Liver (tissue), 8 donors: ENCODE measurements at regions not wholly inside any gene's neighbourhood (a gene's known extent, or its start where the extent isn't known, plus 50 kb on each side); places are given as distances from the start of the nearest gene placed in this dataset.

Experiments
- DNase-seq: peaks from one replicate; pipeline ENCODE4 v3.0.0-alpha.2; 2017; ENCODE audit warnings: low spot score
- H3K27ac ChIP-seq, 2 donors: one replicate each; pipeline ENCODE4 v1.7.0; 2013; ENCODE audit warnings: inconsistent platforms in 2 of 2, low read length in 2 of 2, control low read depth in 1 of 2, low read depth in 1 of 2, mild to moderate bottlenecking in 1 of 2
- H3K27me3 ChIP-seq, 4 donors: one replicate each; pipeline versions ENCODE4 v1.6.1 to v1.7.0; 2013; ENCODE audit warnings: low read length in 3 of 4, inconsistent platforms in 1 of 4, mild to moderate bottlenecking in 1 of 4, moderate library complexity in 1 of 4; ENCODE audit not compliant: control insufficient read depth in 4 of 4, insufficient read depth in 4 of 4
- H3K36me3 ChIP-seq, 4 donors: one replicate each; pipeline versions ENCODE4 v1.6.1 to v1.7.0; 2013; ENCODE audit warnings: low read length in 3 of 4, mild to moderate bottlenecking in 3 of 4, low read depth in 1 of 4, moderate library complexity in 1 of 4; ENCODE audit not compliant: control insufficient read depth in 4 of 4, insufficient read depth in 3 of 4
- H3K4me1 ChIP-seq, 4 donors: one replicate each; pipeline versions ENCODE4 v1.6.1 to v1.7.0; 2013; ENCODE audit warnings: low read length in 3 of 4, mild to moderate bottlenecking in 3 of 4, moderate library complexity in 1 of 4; ENCODE audit not compliant: control insufficient read depth in 4 of 4, insufficient read depth in 4 of 4
- H3K4me3 ChIP-seq, 3 donors: one replicate each; pipeline versions ENCODE4 v1.6.1 to v1.7.0; 2013; ENCODE audit warnings: low read length in 3 of 3, control low read depth in 1 of 3, low read depth in 1 of 3, mild to moderate bottlenecking in 1 of 3
- H3K9ac ChIP-seq, 2 donors: one replicate each; pipeline ENCODE4 v1.7.0; 2013; ENCODE audit warnings: low read length in 2 of 2, mild to moderate bottlenecking in 2 of 2, moderate library complexity in 2 of 2, control low read depth in 1 of 2, low read depth in 1 of 2
- H3K9me3 ChIP-seq, 4 donors: one replicate each; pipeline versions ENCODE4 v1.6.1 to v1.7.0; 2013; ENCODE audit warnings: low read length in 3 of 4; ENCODE audit not compliant: control insufficient read depth in 4 of 4
- ATF3 ChIP-seq: IDR thresholded peaks from 2 replicates; pipeline ENCODE4 v1.6.1; 2016; ENCODE audit warnings: antibody characterized with exemption
- CTCF ChIP-seq: fragments of 150-350 bp; IDR thresholded peaks from 2 replicates; pipeline ENCODE4 v1.5.1; 2017; ENCODE audit warnings: improper control_type of control experiment, low read depth, low read length; ENCODE audit not compliant: missing input control
- EGR1 ChIP-seq, 2 donors: IDR thresholded peaks; 2 replicates each; pipeline ENCODE4 v1.6.1; 2016 to 2018; ENCODE audit warnings: antibody characterized with exemption in 2 of 2, low read depth in 2 of 2
- FOXA1 ChIP-seq: IDR thresholded peaks from 2 replicates; pipeline ENCODE4 v1.6.1; 2016; ENCODE audit warnings: antibody characterized with exemption
- FOXA2 ChIP-seq: IDR thresholded peaks from 2 replicates; pipeline ENCODE4 v1.6.1; 2016; ENCODE audit warnings: antibody characterized with exemption
- GABPA ChIP-seq, 2 donors: IDR thresholded peaks in 1 of 2; conservative IDR thresholded peaks in 1 of 2; 2 replicates each; pipeline ENCODE4 v1.6.1; 2016; ENCODE audit warnings: antibody characterized with exemption in 2 of 2, mild to moderate bottlenecking in 1 of 2, moderate library complexity in 1 of 2
- HNF4A ChIP-seq, 2 donors: conservative IDR thresholded peaks; 2 replicates each; pipeline ENCODE4 v1.6.1; 2016; ENCODE audit warnings: antibody characterized with exemption in 2 of 2, mild to moderate bottlenecking in 2 of 2
- HNF4G ChIP-seq: IDR thresholded peaks from 2 replicates; pipeline ENCODE4 v1.6.1; 2016; ENCODE audit warnings: antibody characterized with exemption
- JUND ChIP-seq, 2 donors: IDR thresholded peaks; 2 replicates each; pipeline ENCODE4 v1.6.1; 2016; ENCODE audit warnings: antibody characterized with exemption in 2 of 2
- MAX ChIP-seq: IDR thresholded peaks from 2 replicates; pipeline ENCODE4 v1.6.1; 2016; ENCODE audit warnings: antibody characterized with exemption
- NR2F2 ChIP-seq: IDR thresholded peaks from 2 replicates; pipeline ENCODE4 v1.6.1; 2016; ENCODE audit warnings: antibody characterized with exemption
- RAD21 ChIP-seq, 2 donors: IDR thresholded peaks; 2 replicates each; pipeline ENCODE4 v1.6.1; 2016; ENCODE audit warnings: antibody characterized with exemption in 2 of 2, mild to moderate bottlenecking in 2 of 2
- REST ChIP-seq: IDR thresholded peaks from 2 replicates; pipeline ENCODE4 v1.6.1; 2016; ENCODE audit warnings: antibody characterized with exemption, mild to moderate bottlenecking
- SP1 ChIP-seq: IDR thresholded peaks from 2 replicates; pipeline ENCODE4 v1.6.1; 2018; ENCODE audit warnings: antibody characterized with exemption, mild to moderate bottlenecking
- TAF1 ChIP-seq: conservative IDR thresholded peaks from 2 replicates; pipeline ENCODE4 v1.6.1; 2016; ENCODE audit warnings: antibody characterized with exemption, mild to moderate bottlenecking
- YY1 ChIP-seq: IDR thresholded peaks from 2 replicates; pipeline ENCODE4 v1.6.1; 2016; ENCODE audit warnings: antibody characterized with exemption, mild to moderate bottlenecking
- ZBTB33 ChIP-seq: IDR thresholded peaks from 2 replicates; pipeline ENCODE4 v1.6.1; 2016; ENCODE audit warnings: antibody characterized with exemption
- WGBS: extraction: QIAGEN DNeasy Blood & Tissue Kit; methylation state at CpG from one replicate; pipeline ENCODE4 v1.1.7; 2013; 5-methylcytosine and 5-hydroxymethylcytosine counted together
- donor health status: healthy.
- donor health status: healthy.
- donor health status: healthy.
- donor health status: healthy.
- donor health status: healthy.

GRCh38 chr10:15460661-15461060 is 89.6 kb upstream of the FAM171A1 start:
- Histone ChIP-seq H3K4me3 (no peak overlapping the region), H3K27ac (no peak overlapping the region), H3K4me1 (no peaks in the 10 kb centered on the region), H3K27me3 (no peaks in the 10 kb centered on the region), H3K9me3 (peaks cover 0 to 8% (median 0%) of the 10 kb centered on the region in 4 donors), H3K9ac (no peak overlapping the region), H3K36me3 (no peaks in the 10 kb centered on the region)
- TF ChIP-seq EGR1 (IDR thresholded peaks at IDR 0.05; ENCODE audit: low read depth in 2 of 2) (no peak), GABPA (IDR thresholded peaks at IDR 0.05 in 1 of 2, conservative IDR thresholded peaks at IDR 0.05 in 1 of 2) (no peak), MAX (no peak), ATF3 (no peak), FOXA2 (no peak), CTCF (no peak), JUND (IDR thresholded peaks at IDR 0.05) (no peak), RAD21 (IDR thresholded peaks at IDR 0.05) (no peak), TAF1 (no peak), NR2F2 (no peak), HNF4G (no peak)
- DNase-seq, result no peak
- WGBS, result 76% methylated on average over 3 of the region's 3 CpGs

GRCh38 chr10:15459218-15459617 is 88.1 kb upstream of the FAM171A1 start:
- TF ChIP-seq SP1, result no peak
- no peak for TF ChIP-seq HNF4G
- no peak for TF ChIP-seq HNF4A (conservative IDR thresholded peaks at IDR 0.05)
- TF ChIP-seq ATF3, result no peak
- no peak overlapping the region for H3K9ac ChIP-seq
- no peak for DNase-seq
- H3K9me3 ChIP-seq, result peaks cover 0 to 8% (median 0%) of the 10 kb centered on the region in 4 donors
- no peak overlapping the region for H3K27ac ChIP-seq
- no peak overlapping the region for H3K4me3 ChIP-seq
- no peaks in the 10 kb centered on the region for H3K4me1 ChIP-seq
- H3K27me3 ChIP-seq, result no peaks in the 10 kb centered on the region
- 79% methylated on average over 1 of the region's 1 CpG for WGBS
- H3K36me3 ChIP-seq, result no peaks in the 10 kb centered on the region

GRCh38 chr10:15457382-15457781 is 86.3 kb upstream of the FAM171A1 start:
- DNase-seq, result no peak
- H3K4me1 ChIP-seq, result no peaks in the 10 kb centered on the region
- no peaks in the 10 kb centered on the region for H3K27me3 ChIP-seq
- H3K4me3 ChIP-seq, result no peak overlapping the region
- H3K36me3 ChIP-seq, result no peaks in the 10 kb centered on the region
- H3K9ac ChIP-seq, result no peak overlapping the region
- WGBS, result 86% methylated on average over 5 of the region's 5 CpGs
- peaks cover 0 to 8% (median 0%) of the 10 kb centered on the region in 4 donors for H3K9me3 ChIP-seq
- H3K27ac ChIP-seq, result no peak overlapping the region
- TF ChIP-seq YY1, result no peak
- TF ChIP-seq HNF4A (conservative IDR thresholded peaks at IDR 0.05), result no peak
- TF ChIP-seq CTCF, result no peak
- TF ChIP-seq GABPA (IDR thresholded peaks at IDR 0.05 in 1 of 2, conservative IDR thresholded peaks at IDR 0.05 in 1 of 2), result no peak
- no peak for TF ChIP-seq NR2F2
- no peak for TF ChIP-seq ZBTB33
- TF ChIP-seq SP1, result no peak
- TF ChIP-seq RAD21 (IDR thresholded peaks at IDR 0.05), result no peak
- no peak for TF ChIP-seq FOXA1
- no peak for TF ChIP-seq FOXA2
- no peak for TF ChIP-seq REST
- no peak for TF ChIP-seq MAX
